Heart left ventricle (tissue), 16 donors: ENCODE measurements at regions not wholly inside any gene's neighbourhood (a gene's known extent, or its start where the extent isn't known, plus 50 kb on each side); places are given as distances from the start of the nearest gene placed in this dataset.

Source experiments
- ATAC-seq, 4 donors: fragments of 200-7000 bp; cut with Tn5 transposase; one replicate each; pipeline ENCODE4 v1.9.1; 2020 to 2022; ENCODE audit warnings: moderate library complexity in 4 of 4, mild to moderate bottlenecking in 3 of 4, moderate number of reproducible peaks in 1 of 4
- DNase-seq, 5 donors: peaks; one replicate each; pipeline ENCODE4 v3.0.0-alpha.2; 2020
- H3K27ac ChIP-seq, 12 donors: fragments of 200-600 bp; sonication (generic) in 4 of 12; one replicate each; pipeline versions ENCODE4 v1.5.0 to v1.8.0; 2016 to 2022; ENCODE audit warnings: mild to moderate bottlenecking in 2 of 12
- H3K27me3 ChIP-seq, 9 donors: fragments of 200-600 bp; sonication (generic) in 2 of 9; one replicate each; pipeline versions ENCODE4 v1.5.1 to v1.8.0; 2016 to 2022; ENCODE audit warnings: mild to moderate bottlenecking in 3 of 9
- H3K36me3 ChIP-seq, 9 donors: fragments of 200-600 bp; sonication (generic) in 2 of 9; one replicate each; pipeline versions ENCODE4 v1.5.0 to v1.8.0; 2018 to 2022; ENCODE audit warnings: mild to moderate bottlenecking in 2 of 9
- H3K4me1 ChIP-seq, 12 donors: fragments of 200-600 bp; sonication (generic) in 4 of 12; one replicate each; pipeline versions ENCODE4 v1.5.0 to v1.8.0; 2016 to 2022; ENCODE audit warnings: mild to moderate bottlenecking in 3 of 12
- H3K4me3 ChIP-seq, 12 donors: fragments of 200-600 bp; sonication (generic) in 4 of 12; one replicate each; pipeline versions ENCODE4 v1.5.0 to v1.8.0; 2017 to 2022; ENCODE audit warnings: mild to moderate bottlenecking in 9 of 12, moderate library complexity in 4 of 12
- H3K9me3 ChIP-seq, 12 donors: fragments of 200-600 bp; sonication (generic) in 4 of 12; one replicate each; pipeline versions ENCODE4 v1.5.0 to v1.8.0; 2016 to 2022; ENCODE audit warnings: mild to moderate bottlenecking in 1 of 12
- POLR2A ChIP-seq, 2 donors: fragments of 450-650 bp; IDR thresholded peaks; one replicate each; pipeline ENCODE4 v1.6.1; 2017; ENCODE audit warnings: antibody characterized with exemption in 2 of 2, mild to moderate bottlenecking in 2 of 2, moderate library complexity in 2 of 2
- WGBS, 4 donors: extraction: QIAGEN DNeasy Blood & Tissue Kit in 2 of 4; methylation state at CpG; one replicate each; pipeline versions ENCODE4 v1.1.5 to v1.1.7; 2013 to 2018; 5-methylcytosine and 5-hydroxymethylcytosine counted together
- intact Hi-C, 10 donors: fragments of 100-400 bp; cut with DNase I; formaldehyde crosslinking; loops; one replicate each; pipeline versions ENCODE4 v1.11.1 to v1.14.2; 2022
- TF ChIP-seq, protein P1 (sequence below), 12 donors: fragments of 200-600 bp; sonication (generic) in 4 of 12; IDR thresholded peaks; one replicate each; pipeline versions ENCODE4 v1.5.0 to v1.8.0; 2018 to 2022; ENCODE audit warnings: antibody characterized with exemption in 12 of 12, mild to moderate bottlenecking in 5 of 12
- donor health status: ischemic (EF 13 %, LVEDD 7.1; RV severe dilation, severe dysfunction).
- donor health status: healthy with polysubstance abuse.
- donor health status: DM: no; HTN: yes; CAD: no.
- donor health status: DM: no; HTN: no; CAD: no.
- donor health status: ischemic (EF 25% LVEDD 6.9; RV normal size, moderate dysfunction).
- donor health status: ischemic (EF 25% LVEDD 5.7; RV mildly dilated, moderate dysfunction).
- donor health status: healthy.
- donor health status: DM: yes; HTN: yes; CAD: no.
- donor health status: ischemic (EF 35%, LVEDD 5.7; RV mildly dilated, moderate dysfunction).
- donor health status: nonischemic (EF 11% LVEDD 7.7; RV severe dilation, severe dysfunction).
- donor health status: DM: yes; HTN: yes; CAD: no.
- donor health status: PGD.
- donor health status: ischemic (EF 29% LVEDD 5.4; RV normal size, mild dysfunction).
- donor health status: nonischemic (EF 23%, LVEDD 6.1; RV moderate dilation, normal function).

DNA sequence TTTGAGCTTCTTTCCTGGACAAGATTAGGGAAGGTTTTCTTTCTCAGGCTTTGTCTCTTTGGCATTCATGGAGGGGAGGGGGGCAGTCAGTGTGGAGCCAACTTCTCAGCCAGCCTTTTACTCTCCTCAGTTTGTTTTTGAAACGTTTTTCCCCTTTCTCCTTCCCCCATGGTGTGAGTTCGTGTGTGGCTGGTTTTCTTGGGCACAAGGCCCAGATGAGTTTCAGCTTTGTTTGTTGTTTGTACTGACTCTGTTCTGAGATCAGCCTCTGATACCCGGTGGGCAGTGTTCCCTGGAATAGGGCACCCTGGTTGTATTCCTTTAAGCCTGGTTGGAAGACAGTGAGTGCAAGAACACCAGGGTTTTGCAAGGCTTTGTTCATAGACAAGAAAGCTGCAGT, 168.2 kb upstream of the RARB start:
- Histone ChIP-seq H3K27me3 (no peaks in the 10 kb centered on the region), H3K4me3 (no peak overlapping the region), H3K9me3 (peaks cover 0 to 6% (median 0%) of the 10 kb centered on the region in 12 donors), H3K4me1 (no peaks in the 10 kb centered on the region), H3K27ac (no peak overlapping the region), H3K36me3 (no peaks in the 10 kb centered on the region)
- ATAC-seq (no peak), DNase-seq (no peak)
- intact Hi-C loops: no loop called here
- WGBS, 4 donors: 30 to 40% (median 33%) methylated on average over 3 of the region's 3 CpGs
- no peak for TF ChIP-seq POLR2A (IDR thresholded peaks at IDR 0.05)
- TF ChIP-seq, protein P1, sequence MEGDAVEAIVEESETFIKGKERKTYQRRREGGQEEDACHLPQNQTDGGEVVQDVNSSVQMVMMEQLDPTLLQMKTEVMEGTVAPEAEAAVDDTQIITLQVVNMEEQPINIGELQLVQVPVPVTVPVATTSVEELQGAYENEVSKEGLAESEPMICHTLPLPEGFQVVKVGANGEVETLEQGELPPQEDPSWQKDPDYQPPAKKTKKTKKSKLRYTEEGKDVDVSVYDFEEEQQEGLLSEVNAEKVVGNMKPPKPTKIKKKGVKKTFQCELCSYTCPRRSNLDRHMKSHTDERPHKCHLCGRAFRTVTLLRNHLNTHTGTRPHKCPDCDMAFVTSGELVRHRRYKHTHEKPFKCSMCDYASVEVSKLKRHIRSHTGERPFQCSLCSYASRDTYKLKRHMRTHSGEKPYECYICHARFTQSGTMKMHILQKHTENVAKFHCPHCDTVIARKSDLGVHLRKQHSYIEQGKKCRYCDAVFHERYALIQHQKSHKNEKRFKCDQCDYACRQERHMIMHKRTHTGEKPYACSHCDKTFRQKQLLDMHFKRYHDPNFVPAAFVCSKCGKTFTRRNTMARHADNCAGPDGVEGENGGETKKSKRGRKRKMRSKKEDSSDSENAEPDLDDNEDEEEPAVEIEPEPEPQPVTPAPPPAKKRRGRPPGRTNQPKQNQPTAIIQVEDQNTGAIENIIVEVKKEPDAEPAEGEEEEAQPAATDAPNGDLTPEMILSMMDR (IDR thresholded peaks at IDR 0.05): no peak

DNA sequence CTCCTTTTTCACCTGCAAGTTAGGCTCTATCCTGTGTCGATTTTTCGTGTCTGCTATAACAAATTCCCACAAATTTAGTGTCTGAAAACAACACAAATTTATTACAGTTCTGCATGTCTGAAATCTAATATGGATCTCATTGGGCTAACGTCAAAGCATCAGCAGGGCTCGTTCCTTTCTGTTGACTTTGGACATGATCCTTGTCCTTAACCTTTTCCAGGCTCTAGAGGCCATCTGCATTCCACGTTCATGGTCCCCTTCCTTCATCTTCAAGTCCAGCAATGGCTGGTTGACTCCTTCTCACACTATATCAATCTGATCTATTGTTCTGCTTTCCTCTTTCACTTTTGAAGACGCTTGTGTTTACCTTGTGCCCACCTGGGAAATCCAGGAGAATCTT, 165.7 kb upstream of the RARB start:
- TF ChIP-seq, protein P1 (IDR thresholded peaks at IDR 0.05): no peak
- TF ChIP-seq POLR2A (IDR thresholded peaks at IDR 0.05): no peak
- no peaks in the 10 kb centered on the region for H3K27me3 ChIP-seq
- intact Hi-C loops: no loop called here
- no peaks in the 10 kb centered on the region for H3K36me3 ChIP-seq
- no peaks in the 10 kb centered on the region for H3K4me1 ChIP-seq
- no peak overlapping the region for H3K27ac ChIP-seq
- DNase-seq (no peak), ATAC-seq (no peak)
- peaks cover 0 to 6% (median 0%) of the 10 kb centered on the region in 12 donors for H3K9me3 ChIP-seq
- WGBS, 4 donors: 77 to 85% (median 78%) methylated on average over 6 of the region's 6 CpGs
- no peak overlapping the region for H3K4me3 ChIP-seq

DNA sequence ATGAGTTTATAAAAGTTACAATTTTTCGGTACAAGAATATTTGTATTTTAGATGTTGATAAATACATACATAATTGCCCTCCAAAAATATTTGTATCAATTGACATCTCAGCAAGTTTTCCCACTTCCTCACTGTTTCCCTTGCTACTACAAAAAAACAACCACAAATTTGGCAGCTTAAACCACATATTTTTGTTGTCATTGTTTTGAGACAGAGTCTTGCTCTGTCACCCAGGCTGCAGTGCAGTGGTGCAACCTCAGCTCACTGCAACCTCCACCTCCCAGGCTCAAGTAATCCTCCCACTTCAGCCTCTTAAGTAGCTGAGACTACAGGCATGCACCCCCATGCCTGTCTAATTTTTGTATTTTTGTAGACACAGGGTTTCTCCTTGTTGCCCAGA, 162.8 kb upstream of the RARB start:
- Histone ChIP-seq H3K4me1 (no peaks in the 10 kb centered on the region), H3K9me3 (no peaks in the 10 kb centered on the region), H3K4me3 (no peak overlapping the region), H3K27me3 (no peaks in the 10 kb centered on the region), H3K27ac (no peak overlapping the region), H3K36me3 (no peaks in the 10 kb centered on the region)
- no peak for ATAC-seq
- TF ChIP-seq POLR2A (IDR thresholded peaks at IDR 0.05): no peak
- TF ChIP-seq, protein P1 (IDR thresholded peaks at IDR 0.05): no peak
- WGBS, 4 donors: 50 to 61% (median 56%) methylated on average over 1 of the region's 1 CpG
- DNase-seq: no peak
- intact Hi-C loops: no loop called here

DNA sequence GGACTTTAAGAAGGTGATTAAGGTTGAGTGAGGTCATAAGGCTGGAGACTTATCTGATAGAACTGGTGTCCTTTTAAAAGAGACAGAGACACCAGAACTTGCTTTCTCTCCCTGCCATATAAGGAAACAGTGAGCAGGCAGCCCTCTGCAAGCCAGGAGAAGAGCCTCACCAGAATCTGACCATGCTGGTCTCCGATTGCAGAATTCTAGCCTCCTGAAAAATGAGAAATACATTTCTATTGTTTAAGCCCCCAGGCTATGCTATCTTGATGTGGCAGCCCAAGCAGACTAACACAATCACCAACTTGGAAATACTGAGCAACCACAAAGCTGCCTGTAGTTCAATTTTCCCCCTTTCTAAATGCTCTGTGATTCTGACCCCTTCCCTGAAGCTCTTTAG, 161.4 kb upstream of the RARB start:
- Histone ChIP-seq H3K27me3 (no peaks in the 10 kb centered on the region), H3K9me3 (no peaks in the 10 kb centered on the region), H3K36me3 (no peaks in the 10 kb centered on the region), H3K27ac (no peak overlapping the region), H3K4me3 (no peak overlapping the region), H3K4me1 (no peaks in the 10 kb centered on the region)
- intact Hi-C loops: no loop called here
- no peak for ATAC-seq
- TF ChIP-seq, protein P1 (IDR thresholded peaks at IDR 0.05): no peak
- no peak for TF ChIP-seq POLR2A (IDR thresholded peaks at IDR 0.05)
- WGBS, 4 donors: 78 to 100% (median 86%) methylated on average over 1 of the region's 1 CpG
- DNase-seq: no peak
